ENCODE measurements at regions not wholly inside any gene's neighbourhood (a gene's known extent, or its start where the extent isn't known, plus 50 kb on each side); places are given as distances from the start of the nearest gene placed in this dataset.

DNA sequence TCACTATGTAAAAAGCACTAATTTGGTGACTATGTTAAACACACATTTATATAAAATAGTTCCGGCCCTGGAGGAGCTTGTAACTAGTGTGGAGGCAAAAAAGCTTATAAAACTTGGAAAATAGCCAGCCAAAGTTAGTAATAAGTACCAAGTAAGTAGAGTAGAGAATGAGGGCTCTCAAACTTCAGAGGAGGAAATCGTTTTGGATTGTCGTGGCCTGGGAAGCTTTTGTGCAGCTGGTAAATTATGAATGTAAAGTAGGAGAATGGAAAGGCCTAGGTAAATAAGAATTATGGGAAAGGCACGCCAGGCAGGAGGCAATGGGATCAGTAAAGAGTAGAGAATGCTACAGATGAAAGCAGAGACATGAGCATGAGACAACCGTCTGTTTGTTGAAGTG, 832.7 kb upstream of the ZNF608 start:
- no peak for DNase-seq (ENCODE audit: low read depth, low spot score)
- no CpG with 5 or more reads among the region's 5 CpGs for WGBS (ENCODE audit: insufficient coverage, insufficient read length)
- H3K27me3 ChIP-seq (ENCODE audit: control insufficient read depth, insufficient read depth, low read length): no peaks in the 10 kb centered on the region
- H3K36me3 ChIP-seq (ENCODE audit: control insufficient read depth, insufficient read depth, low read length): no peaks in the 10 kb centered on the region
- no peak overlapping the region for H3K27ac ChIP-seq (ENCODE audit: low read length)
- no peaks in the 10 kb centered on the region for H3K9me3 ChIP-seq (ENCODE audit: control insufficient read depth, insufficient read depth, low read length)
- no peak overlapping the region for H3K4me3 ChIP-seq (ENCODE audit: low read length)
- 0 out of 2 replicates have a peak, but pooled peaks cover 1% of the 10 kb centered on the region for H3K4me1 ChIP-seq (ENCODE audit: control insufficient read depth, insufficient read depth, low read length)

DNA sequence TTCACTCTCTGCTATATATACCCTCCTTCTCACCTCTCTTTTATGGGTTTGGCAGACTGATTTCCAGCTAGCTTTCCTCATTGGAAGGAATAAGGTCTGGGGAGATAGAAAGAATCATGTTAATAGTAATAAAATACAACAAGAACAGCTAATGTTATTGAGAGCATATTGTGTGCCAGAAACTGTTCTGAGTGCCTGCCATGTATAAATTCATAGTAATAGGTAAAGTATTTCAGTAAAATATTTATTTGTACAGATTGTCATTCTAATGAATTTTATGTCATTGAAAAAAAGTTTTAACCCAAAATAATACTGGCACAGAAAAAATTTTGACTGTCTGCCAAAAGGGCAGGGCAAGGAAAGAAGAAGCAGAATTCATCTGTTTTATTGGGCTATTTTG, 834.9 kb upstream of the ZNF608 start:
- Histone ChIP-seq H3K9me3 (ENCODE audit: control insufficient read depth, insufficient read depth, low read length) (no peaks in the 10 kb centered on the region), H3K36me3 (ENCODE audit: control insufficient read depth, insufficient read depth, low read length) (no peaks in the 10 kb centered on the region), H3K4me1 (ENCODE audit: control insufficient read depth, insufficient read depth, low read length) (0 out of 2 replicates have a peak, but pooled peaks cover 1% of the 10 kb centered on the region), H3K4me3 (ENCODE audit: low read length) (no peak overlapping the region), H3K27me3 (ENCODE audit: control insufficient read depth, insufficient read depth, low read length) (no peaks in the 10 kb centered on the region), H3K27ac (ENCODE audit: low read length) (no peak overlapping the region)
- no peak for DNase-seq (ENCODE audit: low read depth, low spot score)

DNA sequence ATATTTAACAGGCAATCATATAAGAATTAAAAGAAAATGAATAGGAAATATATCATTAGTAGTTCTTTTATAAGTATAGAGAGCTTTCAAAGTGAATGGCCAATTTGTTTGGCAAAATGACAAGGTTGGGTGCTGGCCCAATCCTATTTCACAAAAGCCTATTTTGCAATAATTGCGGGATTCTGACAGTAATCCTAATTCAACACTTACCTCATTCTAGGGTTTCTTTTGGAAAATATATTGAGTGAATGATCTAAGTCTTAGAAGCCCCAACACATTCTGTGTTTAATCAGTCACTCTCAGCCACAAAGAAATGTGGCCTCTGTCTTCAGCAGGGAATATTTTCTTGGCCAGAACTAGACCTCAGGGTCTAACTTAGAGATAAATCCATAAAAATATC, 835.9 kb upstream of the ZNF608 start:
- Histone ChIP-seq H3K4me3 (ENCODE audit: low read length) (no peak overlapping the region), H3K27ac (ENCODE audit: low read length) (no peak overlapping the region), H3K4me1 (ENCODE audit: control insufficient read depth, insufficient read depth, low read length) (0 out of 2 replicates have a peak, but pooled peaks cover 1% of the 10 kb centered on the region), H3K36me3 (ENCODE audit: control insufficient read depth, insufficient read depth, low read length) (no peaks in the 10 kb centered on the region), H3K27me3 (ENCODE audit: control insufficient read depth, insufficient read depth, low read length) (no peaks in the 10 kb centered on the region), H3K9me3 (ENCODE audit: control insufficient read depth, insufficient read depth, low read length) (no peaks in the 10 kb centered on the region)
- WGBS (ENCODE audit: insufficient coverage, insufficient read length): no CpG with 5 or more reads among the region's 1 CpG
- no peak for DNase-seq (ENCODE audit: low read depth, low spot score)

DNA sequence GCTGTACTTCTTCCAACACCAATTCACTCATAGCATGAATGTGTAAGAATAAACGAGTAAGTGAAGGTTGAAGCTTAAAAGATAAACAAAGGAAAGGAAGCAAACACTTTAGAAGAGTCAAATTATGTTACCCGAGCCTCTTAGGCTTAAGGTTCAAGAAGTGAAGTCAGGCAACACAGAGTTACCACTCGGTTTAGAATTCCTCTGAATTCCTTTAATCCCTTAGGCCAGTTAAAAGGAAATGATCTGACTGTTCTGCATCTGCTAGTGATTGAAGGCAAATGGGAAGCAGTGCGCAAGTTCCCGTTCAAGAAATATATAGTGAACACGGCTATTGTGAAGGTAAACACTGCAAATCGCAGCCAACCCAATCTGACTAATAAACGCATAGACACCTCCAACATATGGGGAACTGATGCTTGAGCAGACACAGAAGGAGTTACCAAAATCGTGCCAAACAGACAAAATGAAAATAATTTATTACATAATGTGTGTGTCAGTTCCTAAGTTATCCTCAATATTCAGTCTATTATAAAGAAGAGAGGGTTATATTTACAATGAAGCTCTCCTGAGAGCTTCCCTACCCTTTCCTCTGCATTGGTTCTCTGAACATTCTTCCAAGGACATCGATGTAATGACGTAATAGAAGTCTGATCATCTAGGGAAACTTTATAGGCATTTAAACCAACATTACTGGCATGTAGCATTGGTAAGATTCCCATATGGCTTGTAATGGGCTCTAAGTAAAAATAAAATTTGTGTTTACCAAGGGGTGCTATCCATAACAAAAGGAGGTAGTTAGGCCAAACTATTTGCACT, 837.1 kb upstream of the ZNF608 start:
- no peaks in the 10 kb centered on the region for H3K36me3 ChIP-seq (ENCODE audit: control insufficient read depth, insufficient read depth, low read length)
- 0 out of 2 replicates have a peak, but pooled peaks cover 1% of the 10 kb centered on the region for H3K4me1 ChIP-seq (ENCODE audit: control insufficient read depth, insufficient read depth, low read length)
- H3K27ac ChIP-seq (ENCODE audit: low read length): no peak overlapping the region
- H3K4me3 ChIP-seq (ENCODE audit: low read length): no peak overlapping the region
- DNase-seq (ENCODE audit: low read depth, low spot score): no peak
- WGBS (ENCODE audit: insufficient coverage, insufficient read length): no CpG with 5 or more reads among the region's 11 CpGs
- no peaks in the 10 kb centered on the region for H3K27me3 ChIP-seq (ENCODE audit: control insufficient read depth, insufficient read depth, low read length)
- no peaks in the 10 kb centered on the region for H3K9me3 ChIP-seq (ENCODE audit: control insufficient read depth, insufficient read depth, low read length)

DNA sequence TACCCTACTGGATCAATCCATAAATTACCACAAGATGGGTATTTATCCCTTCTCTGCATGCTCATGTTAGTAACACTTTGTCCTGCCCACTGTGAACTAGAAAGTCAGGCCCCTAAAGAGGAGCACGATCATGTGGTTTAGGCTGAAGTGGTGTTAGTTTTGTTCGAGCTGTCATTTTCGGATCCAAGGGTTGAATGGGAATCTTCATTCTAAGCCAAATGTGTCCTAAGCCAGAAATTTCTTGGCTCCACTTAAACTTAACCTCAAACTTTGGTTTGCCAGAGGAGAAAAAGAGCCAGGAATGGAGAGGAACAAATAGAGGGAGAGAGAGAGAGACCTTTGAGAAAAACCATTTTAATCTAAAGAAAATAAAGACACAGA, 837.7 kb upstream of the ZNF608 start:
- Histone ChIP-seq H3K27ac (ENCODE audit: low read length) (no peak overlapping the region), H3K27me3 (ENCODE audit: control insufficient read depth, insufficient read depth, low read length) (no peaks in the 10 kb centered on the region), H3K36me3 (ENCODE audit: control insufficient read depth, insufficient read depth, low read length) (no peaks in the 10 kb centered on the region), H3K4me1 (ENCODE audit: control insufficient read depth, insufficient read depth, low read length) (0 out of 2 replicates have a peak, but pooled peaks cover 1% of the 10 kb centered on the region), H3K9me3 (ENCODE audit: control insufficient read depth, insufficient read depth, low read length) (no peaks in the 10 kb centered on the region), H3K4me3 (ENCODE audit: low read length) (no peak overlapping the region)
- DNase-seq (ENCODE audit: low read depth, low spot score): no peak
- WGBS (ENCODE audit: insufficient coverage, insufficient read length): no CpG with 5 or more reads among the region's 3 CpGs

DNA sequence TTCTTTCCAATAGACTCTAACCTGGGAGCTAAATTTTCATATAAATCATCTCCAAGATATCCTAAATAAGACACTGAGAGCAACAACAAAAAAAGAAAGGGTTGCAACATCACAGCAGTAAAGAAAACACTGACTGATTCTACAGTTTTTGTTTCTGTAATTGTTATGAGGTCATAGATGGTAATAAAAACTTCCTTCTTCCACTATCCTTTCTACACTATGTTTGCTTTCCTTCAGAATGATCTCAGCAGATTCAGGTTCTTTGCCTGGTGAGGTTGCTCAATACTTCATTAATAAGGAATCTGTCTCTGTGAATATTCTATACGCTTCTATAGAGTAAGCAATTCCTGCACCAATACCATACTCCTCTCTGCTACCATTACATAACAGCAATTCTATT, 835.6 kb upstream of the GRAMD2B start:
- DNase-seq (ENCODE audit: low read depth, low spot score): no peak
- Histone ChIP-seq H3K9me3 (ENCODE audit: control insufficient read depth, insufficient read depth, low read length) (no peaks in the 10 kb centered on the region), H3K4me3 (ENCODE audit: low read length) (no peak overlapping the region), H3K4me1 (ENCODE audit: control insufficient read depth, insufficient read depth, low read length) (0 out of 2 replicates have a peak, but pooled peaks cover 1% of the 10 kb centered on the region), H3K27ac (ENCODE audit: low read length) (no peak overlapping the region), H3K36me3 (ENCODE audit: control insufficient read depth, insufficient read depth, low read length) (no peaks in the 10 kb centered on the region), H3K27me3 (ENCODE audit: control insufficient read depth, insufficient read depth, low read length) (no peaks in the 10 kb centered on the region)
- no CpG with 5 or more reads among the region's 1 CpG for WGBS (ENCODE audit: insufficient coverage, insufficient read length)

DNA sequence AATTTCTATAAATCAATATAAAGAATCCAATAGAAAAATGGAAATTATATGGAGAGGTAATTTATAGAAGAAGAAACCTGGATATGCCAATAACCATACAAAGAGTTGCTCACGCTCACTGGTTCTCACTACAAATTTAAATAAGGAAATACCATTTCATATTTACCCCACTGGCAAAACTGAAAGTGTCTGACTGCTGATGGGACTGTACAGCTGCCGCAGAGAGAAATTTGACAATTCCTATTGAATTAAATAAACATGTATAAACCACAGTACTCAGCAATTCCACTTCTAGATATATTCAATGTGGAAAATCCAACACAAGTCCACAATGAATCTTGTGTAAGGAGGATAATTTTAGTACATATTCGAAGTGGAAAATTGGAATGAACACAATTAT, 830.4 kb upstream of the GRAMD2B start:
- Histone ChIP-seq H3K27me3 (ENCODE audit: control insufficient read depth, insufficient read depth, low read length) (no peaks in the 10 kb centered on the region), H3K9me3 (ENCODE audit: control insufficient read depth, insufficient read depth, low read length) (no peaks in the 10 kb centered on the region), H3K27ac (ENCODE audit: low read length) (no peak overlapping the region), H3K36me3 (ENCODE audit: control insufficient read depth, insufficient read depth, low read length) (no peaks in the 10 kb centered on the region), H3K4me1 (ENCODE audit: control insufficient read depth, insufficient read depth, low read length) (no peaks in the 10 kb centered on the region), H3K4me3 (ENCODE audit: low read length) (no peak overlapping the region)
- DNase-seq (ENCODE audit: low read depth, low spot score): no peak
- WGBS (ENCODE audit: insufficient coverage, insufficient read length): no CpG with 5 or more reads among the region's 3 CpGs

DNA sequence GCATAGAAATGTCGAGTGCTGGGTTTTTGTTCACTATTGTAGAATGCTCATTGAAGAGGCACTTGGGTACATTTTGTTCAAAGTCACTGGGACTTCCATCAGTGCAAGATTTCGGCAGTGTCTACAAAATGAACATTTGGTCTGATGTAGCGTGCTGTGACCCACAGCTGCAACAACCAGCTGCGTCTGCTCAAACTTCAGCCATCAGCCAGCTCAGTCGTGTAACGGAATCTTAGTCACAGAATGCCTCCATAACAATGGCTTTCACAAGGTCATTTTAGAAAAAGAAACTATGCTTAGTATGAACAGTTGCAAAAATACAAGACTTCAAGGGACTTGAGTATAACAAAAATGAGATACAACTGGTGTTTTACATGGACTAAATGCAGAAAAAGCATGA, 828.1 kb upstream of the GRAMD2B start:
- Histone ChIP-seq H3K4me3 (ENCODE audit: low read length) (no peak overlapping the region), H3K36me3 (ENCODE audit: control insufficient read depth, insufficient read depth, low read length) (no peaks in the 10 kb centered on the region), H3K27ac (ENCODE audit: low read length) (no peak overlapping the region), H3K4me1 (ENCODE audit: control insufficient read depth, insufficient read depth, low read length) (no peaks in the 10 kb centered on the region), H3K27me3 (ENCODE audit: control insufficient read depth, insufficient read depth, low read length) (no peaks in the 10 kb centered on the region), H3K9me3 (ENCODE audit: control insufficient read depth, insufficient read depth, low read length) (no peaks in the 10 kb centered on the region)
- no peak for DNase-seq (ENCODE audit: low read depth, low spot score)
- no CpG with 5 or more reads among the region's 6 CpGs for WGBS (ENCODE audit: insufficient coverage, insufficient read length)

DNA sequence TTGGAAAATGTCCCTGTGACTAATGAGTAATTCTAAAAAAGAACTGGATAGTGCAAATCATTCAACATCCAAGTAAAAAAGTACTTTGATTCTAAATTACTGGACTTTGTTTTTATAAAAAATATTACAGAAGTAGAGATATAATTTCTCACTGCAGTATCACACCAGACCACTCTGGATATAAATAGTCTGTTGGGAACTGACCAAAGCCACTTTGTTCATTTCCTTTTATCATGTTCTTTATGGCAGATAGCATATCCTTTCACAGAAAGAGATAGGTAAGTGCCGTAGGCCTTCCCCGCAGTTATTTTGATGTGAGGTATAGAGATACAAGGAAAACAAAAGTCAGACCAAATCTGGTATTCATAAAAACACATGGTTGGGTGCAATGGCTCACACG, 827.4 kb upstream of the GRAMD2B start:
- H3K4me1 ChIP-seq (ENCODE audit: control insufficient read depth, insufficient read depth, low read length): no peaks in the 10 kb centered on the region
- WGBS (ENCODE audit: insufficient coverage, insufficient read length): no CpG with 5 or more reads among the region's 3 CpGs
- no peak overlapping the region for H3K4me3 ChIP-seq (ENCODE audit: low read length)
- no peak for DNase-seq (ENCODE audit: low read depth, low spot score)
- H3K27ac ChIP-seq (ENCODE audit: low read length): no peak overlapping the region
- no peaks in the 10 kb centered on the region for H3K9me3 ChIP-seq (ENCODE audit: control insufficient read depth, insufficient read depth, low read length)
- no peaks in the 10 kb centered on the region for H3K36me3 ChIP-seq (ENCODE audit: control insufficient read depth, insufficient read depth, low read length)
- no peaks in the 10 kb centered on the region for H3K27me3 ChIP-seq (ENCODE audit: control insufficient read depth, insufficient read depth, low read length)

DNA sequence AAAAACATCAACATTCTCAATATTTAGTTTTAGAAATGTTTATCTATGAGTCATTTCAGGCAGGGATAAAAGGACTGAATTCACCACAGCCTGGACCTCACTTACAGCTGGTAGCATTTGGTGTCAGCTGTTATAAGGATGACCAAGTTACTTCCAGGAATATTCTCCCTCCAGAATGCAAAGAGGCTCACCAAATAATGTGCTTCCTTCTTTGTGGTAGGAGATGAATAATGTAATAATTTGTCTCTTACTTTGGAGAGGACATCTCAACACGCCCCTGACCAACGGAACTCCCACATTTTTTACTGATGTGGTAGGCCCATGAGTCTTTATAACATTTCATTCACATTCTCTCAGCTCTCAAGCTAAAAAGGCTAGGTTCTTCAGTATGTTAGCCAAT, 825.9 kb upstream of the GRAMD2B start:
- no peaks in the 10 kb centered on the region for H3K27me3 ChIP-seq (ENCODE audit: control insufficient read depth, insufficient read depth, low read length)
- H3K36me3 ChIP-seq (ENCODE audit: control insufficient read depth, insufficient read depth, low read length): no peaks in the 10 kb centered on the region
- no peaks in the 10 kb centered on the region for H3K9me3 ChIP-seq (ENCODE audit: control insufficient read depth, insufficient read depth, low read length)
- DNase-seq (ENCODE audit: low read depth, low spot score): no peak
- WGBS (ENCODE audit: insufficient coverage, insufficient read length): no CpG with 5 or more reads among the region's 2 CpGs
- no peaks in the 10 kb centered on the region for H3K4me1 ChIP-seq (ENCODE audit: control insufficient read depth, insufficient read depth, low read length)
- no peak overlapping the region for H3K4me3 ChIP-seq (ENCODE audit: low read length)
- H3K27ac ChIP-seq (ENCODE audit: low read length): no peak overlapping the region

DNA sequence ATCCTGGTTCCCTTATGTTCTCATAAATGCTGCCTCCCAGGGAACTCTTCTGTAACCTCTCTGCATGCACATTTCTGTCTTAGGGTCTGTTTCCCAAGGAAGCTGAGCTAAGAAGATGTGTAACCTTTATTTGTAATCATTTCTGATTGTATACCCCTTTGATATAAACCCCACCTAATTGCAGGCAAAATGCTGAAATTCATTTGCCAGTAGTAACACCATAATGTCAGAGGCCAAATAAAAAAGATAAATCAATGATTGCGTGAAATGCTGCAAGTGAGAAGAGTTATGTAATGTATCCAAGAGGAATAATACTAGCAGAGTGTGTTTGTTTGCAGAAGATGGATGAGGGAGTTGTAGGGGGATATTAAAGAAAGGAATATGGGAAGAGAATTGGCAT, 822.6 kb upstream of the GRAMD2B start:
- Histone ChIP-seq H3K4me1 (ENCODE audit: control insufficient read depth, insufficient read depth, low read length) (no peaks in the 10 kb centered on the region), H3K4me3 (ENCODE audit: low read length) (no peak overlapping the region), H3K36me3 (ENCODE audit: control insufficient read depth, insufficient read depth, low read length) (no peaks in the 10 kb centered on the region), H3K27me3 (ENCODE audit: control insufficient read depth, insufficient read depth, low read length) (no peaks in the 10 kb centered on the region), H3K9me3 (ENCODE audit: control insufficient read depth, insufficient read depth, low read length) (no peaks in the 10 kb centered on the region), H3K27ac (ENCODE audit: low read length) (no peak overlapping the region)
- WGBS (ENCODE audit: insufficient coverage, insufficient read length): no CpG with 5 or more reads among the region's 1 CpG
- no peak for DNase-seq (ENCODE audit: low read depth, low spot score)
